Skeletal muscle satellite cell (primary cell): ENCODE measurements at regions not wholly inside any gene's neighbourhood (a gene's known extent, or its start where the extent isn't known, plus 50 kb on each side); places are given as distances from the start of the nearest gene placed in this dataset.

Source experiments
- H3K27me3 ChIP-seq: 2 replicates; pipeline ENCODE4 v1.7.0; 2013; ENCODE audit warnings: low read length; ENCODE audit not compliant: control insufficient read depth, insufficient read depth
- H3K36me3 ChIP-seq: 2 replicates; pipeline ENCODE4 v1.7.0; 2013; ENCODE audit warnings: mild to moderate bottlenecking, control low read depth, low read length; ENCODE audit not compliant: insufficient read depth
- H3K4me1 ChIP-seq: 2 replicates; pipeline ENCODE4 v1.7.0; 2013; ENCODE audit warnings: low read length; ENCODE audit not compliant: control insufficient read depth, insufficient read depth
- H3K4me2 ChIP-seq: 2 replicates; pipeline ENCODE4 v1.7.0; 2013; ENCODE audit warnings: mild to moderate bottlenecking, low read length
- H3K4me3 ChIP-seq: 2 replicates; pipeline ENCODE4 v1.7.0; 2013; ENCODE audit warnings: low read length
- H3K9ac ChIP-seq: 2 replicates; pipeline ENCODE4 v1.7.0; 2013; ENCODE audit warnings: mild to moderate bottlenecking, low read depth, low read length, moderate library complexity
- H3K9me3 ChIP-seq: replicated peaks from 2 replicates; pipeline ENCODE4 v1.7.0; 2013; ENCODE audit warnings: mild to moderate bottlenecking, control low read depth, low read length

GRCh38 chr6:100944644-100945043 is 63.5 kb upstream of the ASCC3 start:
- Histone ChIP-seq H3K4me3 (no peak overlapping the region), H3K9me3 (no peaks in the 10 kb centered on the region), H3K4me2 (no peak overlapping the region), H3K4me1 (no peaks in the 10 kb centered on the region), H3K27me3 (no peaks in the 10 kb centered on the region), H3K9ac (no peak overlapping the region), H3K36me3 (no peaks in the 10 kb centered on the region)

- no peaks in the 10 kb centered on the region for H3K36me3 ChIP-seq
These were observed 65.0 kb upstream of the ASCC3 start for GRCh38 chr6:100946021-100946540.

GRCh38 chr6:100946711-100947110 is 65.6 kb upstream of the ASCC3 start:
- Histone ChIP-seq H3K4me2 (no peak overlapping the region), H3K36me3 (no peaks in the 10 kb centered on the region), H3K27me3 (no peaks in the 10 kb centered on the region), H3K4me3 (no peak overlapping the region), H3K9ac (no peak overlapping the region), H3K9me3 (no peaks in the 10 kb centered on the region), H3K4me1 (no peaks in the 10 kb centered on the region)

More at GRCh38 chr6:100946021-100946540, 65.0 kb upstream of the ASCC3 start:
- no peaks in the 10 kb centered on the region for H3K27me3 ChIP-seq
- H3K4me1 ChIP-seq, result no peaks in the 10 kb centered on the region
- H3K9ac ChIP-seq, result no peak overlapping the region
- H3K4me2 ChIP-seq, result no peak overlapping the region
- no peaks in the 10 kb centered on the region for H3K9me3 ChIP-seq
- no peak overlapping the region for H3K4me3 ChIP-seq

GRCh38 chr6:100948381-100949133 is 67.4 kb upstream of the ASCC3 start:
- Histone ChIP-seq H3K4me1 (no peaks in the 10 kb centered on the region), H3K9me3 (no peaks in the 10 kb centered on the region), H3K27me3 (no peaks in the 10 kb centered on the region), H3K4me2 (no peak overlapping the region), H3K36me3 (no peaks in the 10 kb centered on the region), H3K4me3 (no peak overlapping the region), H3K9ac (no peak overlapping the region)

GRCh38 chr6:100952006-100952405 is 70.9 kb upstream of the ASCC3 start:
- Histone ChIP-seq H3K4me1 (no peaks in the 10 kb centered on the region), H3K27me3 (no peaks in the 10 kb centered on the region), H3K9me3 (no peaks in the 10 kb centered on the region), H3K4me3 (no peak overlapping the region), H3K36me3 (no peaks in the 10 kb centered on the region), H3K4me2 (no peak overlapping the region), H3K9ac (no peak overlapping the region)

GRCh38 chr6:100959280-100959679 is 78.2 kb upstream of the ASCC3 start:
- Histone ChIP-seq H3K27me3 (no peaks in the 10 kb centered on the region), H3K36me3 (no peaks in the 10 kb centered on the region), H3K4me2 (no peak overlapping the region), H3K9ac (no peak overlapping the region), H3K9me3 (no peaks in the 10 kb centered on the region), H3K4me3 (no peak overlapping the region), H3K4me1 (no peaks in the 10 kb centered on the region)

- no peak overlapping the region for H3K9ac ChIP-seq
- no peaks in the 10 kb centered on the region for H3K9me3 ChIP-seq
- no peaks in the 10 kb centered on the region for H3K36me3 ChIP-seq
- H3K4me2 ChIP-seq, result no peak overlapping the region
- H3K4me1 ChIP-seq, result no peaks in the 10 kb centered on the region
- H3K4me3 ChIP-seq, result no peak overlapping the region
- no peaks in the 10 kb centered on the region for H3K27me3 ChIP-seq
These were observed 81.3 kb upstream of the ASCC3 start for GRCh38 chr6:100962466-100962865.

GRCh38 chr6:100965067-100965466 is 83.9 kb upstream of the ASCC3 start:
- H3K36me3 ChIP-seq, result no peaks in the 10 kb centered on the region

GRCh38 chr6:100968949-100969348 is 87.8 kb upstream of the ASCC3 start:
- Histone ChIP-seq H3K9me3 (no peaks in the 10 kb centered on the region), H3K27me3 (no peaks in the 10 kb centered on the region)

More at GRCh38 chr6:100965067-100965466, 83.9 kb upstream of the ASCC3 start:
- no peaks in the 10 kb centered on the region for H3K27me3 ChIP-seq
- no peaks in the 10 kb centered on the region for H3K4me1 ChIP-seq
- H3K4me2 ChIP-seq, result no peak overlapping the region
- no peak overlapping the region for H3K4me3 ChIP-seq
- no peak overlapping the region for H3K9ac ChIP-seq
- no peaks in the 10 kb centered on the region for H3K9me3 ChIP-seq

GRCh38 chr6:100979267-100979666 is 98.1 kb upstream of the ASCC3 start:
- H3K9ac ChIP-seq, result no peak overlapping the region
- H3K9me3 ChIP-seq, result no peaks in the 10 kb centered on the region
- no peak overlapping the region for H3K4me2 ChIP-seq

More at GRCh38 chr6:100968949-100969348, 87.8 kb upstream of the ASCC3 start:
- no peak overlapping the region for H3K4me3 ChIP-seq
- H3K4me1 ChIP-seq, result no peaks in the 10 kb centered on the region
- H3K36me3 ChIP-seq, result no peaks in the 10 kb centered on the region
- H3K4me2 ChIP-seq, result no peak overlapping the region
- H3K9ac ChIP-seq, result no peak overlapping the region

GRCh38 chr6:100980949-100981348 is 99.8 kb upstream of the ASCC3 start:
- no peaks in the 10 kb centered on the region for H3K27me3 ChIP-seq
- no peak overlapping the region for H3K9ac ChIP-seq

More at GRCh38 chr6:100979267-100979666, 98.1 kb upstream of the ASCC3 start:
- no peaks in the 10 kb centered on the region for H3K4me1 ChIP-seq
- H3K36me3 ChIP-seq, result no peaks in the 10 kb centered on the region
- H3K27me3 ChIP-seq, result no peaks in the 10 kb centered on the region
- no peak overlapping the region for H3K4me3 ChIP-seq

GRCh38 chr6:100986921-100987320 is 105.8 kb upstream of the ASCC3 start:
- H3K9ac ChIP-seq, result no peak overlapping the region
- H3K4me3 ChIP-seq, result no peak overlapping the region
- no peaks in the 10 kb centered on the region for H3K9me3 ChIP-seq
- no peaks in the 10 kb centered on the region for H3K36me3 ChIP-seq
- no peaks in the 10 kb centered on the region for H3K4me1 ChIP-seq
- no peak overlapping the region for H3K4me2 ChIP-seq
- H3K27me3 ChIP-seq, result no peaks in the 10 kb centered on the region

More at GRCh38 chr6:100980949-100981348, 99.8 kb upstream of the ASCC3 start:
- H3K36me3 ChIP-seq, result no peaks in the 10 kb centered on the region
- H3K4me3 ChIP-seq, result no peak overlapping the region
- H3K4me2 ChIP-seq, result no peak overlapping the region
- no peaks in the 10 kb centered on the region for H3K4me1 ChIP-seq
- H3K9me3 ChIP-seq, result no peaks in the 10 kb centered on the region
